Fibroblast of pulmonary artery (primary cell): ENCODE measurements at regions not wholly inside any gene's neighbourhood (a gene's known extent, or its start where the extent isn't known, plus 50 kb on each side); places are given as distances from the start of the nearest gene placed in this dataset.

Experiments used
- DNase-seq: peaks from one replicate; pipeline ENCODE4 v3.0.0-alpha.2; 2010; ENCODE audit warnings: low read depth
- H3K4me3 ChIP-seq: replicated peaks from 2 replicates; pipeline ENCODE4 v1.5.1; 2011; ENCODE audit warnings: low read depth, mild to moderate bottlenecking, control low read depth, low read length, moderate library complexity
- CTCF ChIP-seq: IDR thresholded peaks from 2 replicates; pipeline ENCODE4 v1.5.1; 2011; ENCODE audit warnings: mild to moderate bottlenecking, control low read depth, low read length, inconsistent platforms; ENCODE audit errors: missing control alignments

DNA sequence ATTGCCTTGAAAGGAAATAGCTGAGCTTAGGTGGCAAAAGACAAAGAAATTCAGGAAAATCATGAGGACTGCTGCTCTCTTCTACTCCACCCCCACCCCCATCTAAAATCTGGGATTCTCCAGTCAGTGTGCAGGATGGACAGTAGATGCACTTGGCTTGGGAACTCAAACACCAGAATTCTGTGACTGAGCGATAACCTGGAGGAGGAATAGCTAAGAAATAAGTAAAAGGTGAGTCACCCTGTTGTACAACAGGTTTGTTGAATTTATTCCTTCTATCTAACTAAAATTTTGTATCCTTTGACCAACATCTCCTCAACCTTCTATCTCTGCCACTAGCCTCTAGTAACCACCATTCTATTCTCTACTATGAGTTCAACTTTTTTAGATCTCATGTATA is 1029.9 kb upstream of the ACVR2A start:
- no peak overlapping the region for H3K4me3 ChIP-seq
- DNase-seq, result peak; percentile 16
- TF ChIP-seq CTCF, result no peak

DNA sequence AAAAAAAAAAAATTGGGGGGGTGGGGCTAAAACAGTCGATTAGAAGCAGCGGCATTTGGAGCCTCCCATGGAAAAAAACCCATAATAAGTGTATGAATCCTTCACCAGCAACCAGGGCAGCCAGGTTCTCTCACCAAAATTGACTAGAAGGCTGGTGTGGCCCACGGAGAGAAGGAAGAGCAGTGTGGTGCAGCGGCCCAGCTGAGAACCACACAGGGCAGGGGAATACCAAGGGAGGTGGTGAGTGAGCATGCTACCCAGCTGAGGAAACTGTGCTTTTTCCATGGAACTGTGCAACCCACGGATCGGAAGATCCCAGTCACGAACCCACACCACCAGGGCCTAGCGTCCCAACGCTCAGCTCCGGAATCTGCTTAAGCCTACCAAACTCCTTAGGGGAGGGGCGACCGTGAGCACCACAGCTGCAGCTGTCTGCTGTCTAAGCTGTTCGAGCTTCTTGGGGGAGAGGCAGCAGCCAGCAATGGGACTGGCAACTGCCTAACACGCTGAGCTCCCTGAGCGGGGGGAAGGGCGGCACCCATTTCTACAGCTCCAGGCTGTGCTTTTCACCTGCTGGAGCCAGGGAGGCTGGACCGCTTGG is 1037.2 kb upstream of the ACVR2A start:
- no peak overlapping the region for H3K4me3 ChIP-seq
- no peak for TF ChIP-seq CTCF
- no peak for DNase-seq

- no peak overlapping the region for H3K4me3 ChIP-seq
- peak; percentile 66 for DNase-seq
- no peak for TF ChIP-seq CTCF
These were observed 1038.3 kb upstream of the ACVR2A start for GRCh38 chr2:146806364-146807005.

GRCh38 chr2:146804288-146804687 is 1040.5 kb upstream of the ACVR2A start:
- DNase-seq, result no peak
- H3K4me3 ChIP-seq, result no peak overlapping the region
- no peak for TF ChIP-seq CTCF

DNA sequence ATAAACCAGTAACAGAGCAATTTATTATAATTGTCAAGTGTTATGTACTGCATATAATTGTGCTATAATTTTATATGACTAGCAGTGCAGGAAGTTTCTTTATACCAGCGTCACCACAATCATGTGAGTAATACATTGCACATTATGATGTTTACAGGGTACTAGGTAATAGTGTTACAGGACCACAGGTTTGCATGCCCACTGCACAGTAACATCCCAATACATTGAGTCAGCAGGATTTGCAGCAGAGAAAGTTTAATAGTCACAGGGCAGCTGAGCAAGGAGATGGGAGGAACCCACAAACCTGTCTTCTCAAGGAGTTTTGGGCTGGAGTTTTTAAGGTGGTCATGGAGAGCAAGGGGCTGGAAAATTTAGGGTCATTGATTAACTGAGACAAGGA is 1042.9 kb upstream of the ACVR2A start:
- H3K4me3 ChIP-seq, result no peak overlapping the region
- no peak for TF ChIP-seq CTCF
- DNase-seq, result no peak

GRCh38 chr2:146786396-146786795 is 1058.4 kb upstream of the ACVR2A start:
- no peak for DNase-seq
- no peak for TF ChIP-seq CTCF
- no peak overlapping the region for H3K4me3 ChIP-seq

DNA sequence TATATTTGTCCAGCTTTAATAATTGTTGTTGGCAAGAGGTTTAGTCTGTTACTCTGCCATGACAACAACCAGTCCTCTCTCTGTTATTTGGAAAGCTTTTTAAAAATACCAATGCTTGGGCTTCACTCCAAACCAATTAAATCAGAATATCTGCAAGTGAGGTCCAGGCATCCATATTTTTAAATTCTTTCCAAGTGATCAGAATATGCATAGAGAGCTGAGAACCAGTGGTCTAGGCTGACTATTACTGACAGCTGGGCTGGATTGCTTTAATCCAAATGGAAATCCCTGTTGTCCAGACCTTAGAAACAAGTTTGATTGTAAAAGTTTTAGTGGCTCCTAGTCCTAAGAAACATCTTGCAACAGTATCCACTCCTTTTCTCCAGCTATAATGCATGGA is 1059.7 kb upstream of the ACVR2A start:
- TF ChIP-seq CTCF, result no peak
- no peak for DNase-seq
- no peak overlapping the region for H3K4me3 ChIP-seq
